NCI-H748 (cell line): ENCODE measurements at regions not wholly inside any gene's neighbourhood (a gene's known extent, or its start where the extent isn't known, plus 50 kb on each side); places are given as distances from the start of the nearest gene placed in this dataset.
"Not testable (repeated sequence)": the region's sequence is repeated elsewhere in the genome, so short reads cannot be mapped to it uniquely, and the experiment has no call there.

Experiments used
- DNase-seq: peaks from one replicate; lab custom pipeline; 2025; ENCODE audit not compliant: unreplicated experiment; lab: John Stamatoyannopoulos, UW

GRCh38 chr10:46740368-46740767, 161.4 kb downstream of the SYT15 start:
- not testable (repeated sequence) for DNase-seq

GRCh38 chr10:46749003-46749402, 162.2 kb upstream of the PTPN20 start:
- DNase-seq = not testable (repeated sequence)

- not testable (repeated sequence) for DNase-seq
Observed at GRCh38 chr10:46749470-46749869, 161.8 kb upstream of the PTPN20 start.

GRCh38 chr10:46753763-46754162, 157.5 kb upstream of the PTPN20 start:
- not testable (repeated sequence) for DNase-seq

- DNase-seq = not testable (repeated sequence)
Observed at GRCh38 chr10:46761471-46761870, 149.8 kb upstream of the PTPN20 start.

- DNase-seq = not testable (repeated sequence)
Observed at GRCh38 chr10:46768515-46769291, 142.5 kb upstream of the PTPN20 start.

GRCh38 chr10:46773178-46773896, 137.9 kb upstream of the PTPN20 start:
- DNase-seq = not testable (repeated sequence)

- DNase-seq = not testable (repeated sequence)
Observed at GRCh38 chr10:46773897-46774236, 137.4 kb upstream of the PTPN20 start.

- not testable (repeated sequence) for DNase-seq
Observed at GRCh38 chr10:46774366-46774765, 136.9 kb upstream of the PTPN20 start.

- DNase-seq = not testable (repeated sequence)
Observed at GRCh38 chr10:46774945-46775667, 136.1 kb upstream of the PTPN20 start.

GRCh38 chr10:46775668-46776059, 135.6 kb upstream of the PTPN20 start:
- DNase-seq = not testable (repeated sequence)

GRCh38 chr10:46779571-46779970, 131.7 kb upstream of the PTPN20 start:
- peak; percentile 15 for DNase-seq

- not testable (repeated sequence) for DNase-seq
Observed at GRCh38 chr10:46780164-46780563, 131.1 kb upstream of the PTPN20 start.

- DNase-seq = not testable (repeated sequence)
Observed at GRCh38 chr10:46781001-46781400, 130.2 kb upstream of the PTPN20 start.

GRCh38 chr10:46782001-46782874, 129.0 kb upstream of the PTPN20 start:
- DNase-seq = not testable (repeated sequence)

- not testable (repeated sequence) for DNase-seq
Observed at GRCh38 chr10:46784665-46785064, 126.6 kb upstream of the PTPN20 start.

- not testable (repeated sequence) for DNase-seq
Observed at GRCh38 chr10:46786125-46786517, 125.1 kb upstream of the PTPN20 start.

- DNase-seq = peak; percentile 83
Observed at GRCh38 chr10:46786518-46787320, 124.5 kb upstream of the PTPN20 start.

GRCh38 chr10:46787321-46787615, 124.0 kb upstream of the PTPN20 start:
- DNase-seq = peak; percentile 27
